GM18508 (cell line): ENCODE measurements at regions not wholly inside any gene's neighbourhood (a gene's known extent, or its start where the extent isn't known, plus 50 kb on each side); places are given as distances from the start of the nearest gene placed in this dataset.
A peak's percentile ranks its signal among the peaks of the same experiment; 100 is the strongest.
"Not testable (repeated sequence)": the region's sequence is repeated elsewhere in the genome, so short reads cannot be mapped to it uniquely, and the experiment has no call there.

Experiments
- ATAC-seq: cut with Tn5 transposase; IDR thresholded peaks from one replicate; pipeline ENCODE4 v1.9.1; 2021; ENCODE audit warnings: moderate number of reproducible peaks; ENCODE audit not compliant: insufficient read depth, unreplicated experiment

GRCh38 chr6:27599859-27600532 is 127.1 kb upstream of the ZNF184 start:
- no peak for ATAC-seq

DNA sequence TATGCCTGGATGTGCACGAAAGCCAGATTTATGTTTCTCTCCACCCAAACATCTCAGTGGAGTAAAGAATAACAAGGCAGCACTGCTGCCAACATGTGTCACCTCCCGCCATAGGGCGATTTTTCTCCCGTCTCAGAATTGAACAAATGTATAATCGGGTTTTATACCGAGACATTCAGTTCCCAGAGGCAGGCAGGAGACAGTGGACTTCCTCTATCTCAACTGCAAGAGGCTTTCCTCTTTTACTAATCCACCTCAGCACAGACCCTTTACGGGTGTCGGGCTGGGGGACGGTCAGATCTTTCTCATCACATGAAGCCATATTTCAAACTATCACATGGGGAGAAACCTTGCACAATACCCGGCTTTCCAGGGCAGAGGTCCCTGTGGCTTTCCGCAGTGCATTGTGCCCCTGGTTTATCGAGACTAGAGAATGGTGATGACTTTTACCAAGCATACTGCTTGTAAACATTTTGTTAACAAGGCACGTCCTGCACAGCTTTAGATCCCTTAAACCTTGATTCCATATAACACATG is 124.2 kb upstream of the ZNF184 start:
- ATAC-seq: not testable (repeated sequence)

DNA sequence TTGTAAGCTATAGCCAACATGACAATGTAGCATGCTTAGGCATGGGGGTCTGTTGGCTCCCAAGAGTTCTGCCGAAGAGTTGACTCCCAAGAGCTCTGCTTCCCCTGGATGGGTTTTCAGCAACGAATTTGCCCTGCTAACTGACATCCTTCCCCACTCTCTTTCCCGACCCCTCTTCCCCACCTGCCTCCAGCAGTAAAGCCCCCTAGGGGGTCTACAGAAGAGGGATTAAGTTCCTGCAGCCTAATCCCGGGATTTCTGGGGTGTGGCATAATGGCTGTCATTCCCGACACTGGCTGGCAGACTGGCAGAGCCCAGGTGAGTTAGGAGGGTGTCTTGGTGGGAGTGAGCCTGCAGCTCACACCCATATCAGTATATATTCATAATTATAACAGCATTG is 121.0 kb upstream of the ZNF184 start:
- no peak for ATAC-seq

DNA sequence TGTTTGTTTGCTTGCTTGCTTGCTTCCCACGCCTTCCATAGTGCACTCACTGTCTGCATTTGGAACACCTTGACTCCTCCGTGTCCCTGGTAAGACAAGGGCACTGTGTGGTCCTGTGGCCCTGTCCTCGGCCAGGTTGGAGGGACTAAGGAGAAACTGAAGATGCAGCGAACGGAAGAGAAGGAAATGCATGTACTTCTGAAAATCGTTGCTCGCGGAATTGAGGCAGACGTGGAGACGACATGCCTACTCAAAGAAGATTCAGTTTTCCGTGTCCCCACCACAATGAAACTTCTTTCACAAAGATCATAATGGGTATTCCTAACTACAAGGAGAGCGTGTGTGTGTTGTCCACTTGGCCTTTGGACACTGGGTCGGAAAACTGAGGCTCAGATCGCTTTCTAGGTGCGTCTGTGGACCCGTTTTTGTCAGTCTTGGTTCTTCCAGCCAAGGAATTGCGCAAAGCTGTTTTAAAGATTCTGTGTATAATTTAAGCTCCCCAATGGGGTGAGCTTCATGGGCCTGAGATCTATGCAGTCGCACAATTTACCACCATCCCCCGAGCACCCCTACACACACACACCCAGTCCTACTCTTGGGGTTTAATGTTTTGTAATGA is 120.4 kb upstream of the ZNF184 start:
- ATAC-seq: no peak

- peak; percentile 81 for ATAC-seq
Measured at GRCh38 chr6:27592481-27593199, 119.7 kb upstream of the ZNF184 start.

GRCh38 chr6:27591699-27592480 is 119.0 kb upstream of the ZNF184 start:
- ATAC-seq: no peak

GRCh38 chr6:27585316-27585715 is 112.4 kb upstream of the ZNF184 start:
- ATAC-seq: not testable (repeated sequence)

- no peak for ATAC-seq
Measured at GRCh38 chr6:27584326-27584725, 111.4 kb upstream of the ZNF184 start.

DNA sequence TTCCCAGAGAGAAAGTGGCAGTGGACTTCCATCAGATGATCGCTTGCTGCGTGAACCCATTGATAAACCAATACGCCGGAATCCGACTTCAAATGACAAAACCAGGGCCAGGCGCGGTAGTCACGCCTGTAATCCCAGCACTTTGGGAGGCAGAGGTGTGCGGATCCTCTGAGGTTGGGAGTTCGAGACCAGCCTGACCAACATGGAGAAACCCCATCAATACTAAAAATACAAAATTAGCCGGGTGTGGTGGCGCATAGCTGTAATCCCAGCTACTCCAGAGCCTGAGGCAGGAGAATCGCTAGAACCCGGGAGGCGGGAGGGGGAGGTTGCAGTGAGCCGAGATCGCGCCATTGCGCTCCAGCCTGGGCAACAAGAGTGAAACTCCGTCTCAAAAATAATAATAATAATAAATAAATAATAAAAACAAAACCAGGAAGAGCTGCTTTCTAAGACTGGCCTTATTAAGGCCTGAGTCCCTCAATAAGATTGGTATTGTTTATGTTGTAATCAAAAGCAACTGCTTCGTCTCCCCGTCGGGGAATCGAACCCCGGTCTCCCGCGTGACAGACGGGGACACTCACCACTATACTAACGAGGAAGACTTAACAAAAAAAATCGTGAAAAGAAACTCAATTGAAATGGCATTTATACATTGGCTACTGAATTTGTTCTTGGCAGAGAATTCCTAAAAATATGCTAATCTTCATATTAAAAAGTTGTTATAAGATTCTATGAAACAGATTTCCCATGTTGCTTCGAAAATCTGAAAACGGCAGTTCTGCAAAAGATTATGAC is 110.2 kb upstream of the ZNF184 start:
- no peak for ATAC-seq

- ATAC-seq: no peak
Measured at GRCh38 chr6:27579973-27580372, 107.1 kb upstream of the ZNF184 start.

DNA sequence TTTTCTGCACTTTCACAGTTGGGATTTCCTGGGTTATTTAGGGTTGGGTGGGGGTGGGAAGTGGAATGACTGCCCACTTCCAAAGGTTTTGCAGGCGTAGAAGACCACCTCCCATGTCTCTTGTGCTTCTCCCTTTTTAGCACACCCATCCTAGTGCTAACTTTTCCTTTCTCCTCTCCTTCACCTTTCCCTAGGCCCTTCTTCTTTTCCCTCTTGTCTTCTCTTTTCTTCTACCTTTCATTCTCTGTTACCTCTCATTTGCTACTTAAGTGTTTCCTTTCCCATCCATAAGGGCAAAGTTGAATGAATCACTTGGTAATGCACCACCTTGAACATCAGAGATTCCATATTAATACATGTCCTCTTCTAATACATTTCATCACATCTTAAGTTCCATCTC is 105.0 kb upstream of the ZNF184 start:
- no peak for ATAC-seq

DNA sequence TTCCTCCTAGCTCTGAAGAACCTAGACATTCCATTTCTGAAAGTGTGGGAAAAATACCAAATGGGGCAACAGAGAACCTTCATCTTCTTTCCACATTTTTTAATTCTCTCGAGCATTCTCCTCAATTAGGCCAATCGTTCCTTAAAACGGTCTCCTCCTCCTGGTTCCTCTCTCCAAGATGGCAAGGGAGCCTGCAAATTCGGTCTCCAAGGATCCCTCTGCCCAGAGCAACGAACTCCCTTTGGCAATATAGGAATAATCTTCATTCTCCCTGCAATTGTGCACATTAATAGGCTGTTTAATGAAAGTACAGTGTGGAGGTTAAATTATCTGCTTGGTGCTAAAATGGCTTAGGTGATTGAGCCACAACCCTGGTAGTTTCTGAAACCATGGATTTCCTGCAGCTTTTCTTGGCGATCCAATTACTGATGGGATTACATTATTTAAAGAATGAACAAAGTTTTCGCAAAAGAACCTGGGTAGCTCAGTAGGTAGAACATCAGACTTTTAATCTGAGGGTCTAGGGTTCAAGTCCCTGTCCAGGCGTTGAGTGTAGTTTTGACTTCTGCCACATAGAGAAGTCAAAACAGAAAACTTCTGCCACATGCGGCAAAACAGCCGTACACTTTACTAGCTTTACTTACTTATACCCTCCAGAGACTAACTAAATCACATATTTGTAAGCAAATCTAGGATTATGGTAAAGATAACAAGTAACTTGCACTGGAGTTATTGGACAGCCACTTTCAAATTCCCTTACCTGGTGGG is 102.9 kb upstream of the ZNF184 start:
- ATAC-seq: no peak

- no peak for ATAC-seq
Measured at GRCh38 chr6:27568226-27568897, 95.5 kb upstream of the ZNF184 start.

DNA sequence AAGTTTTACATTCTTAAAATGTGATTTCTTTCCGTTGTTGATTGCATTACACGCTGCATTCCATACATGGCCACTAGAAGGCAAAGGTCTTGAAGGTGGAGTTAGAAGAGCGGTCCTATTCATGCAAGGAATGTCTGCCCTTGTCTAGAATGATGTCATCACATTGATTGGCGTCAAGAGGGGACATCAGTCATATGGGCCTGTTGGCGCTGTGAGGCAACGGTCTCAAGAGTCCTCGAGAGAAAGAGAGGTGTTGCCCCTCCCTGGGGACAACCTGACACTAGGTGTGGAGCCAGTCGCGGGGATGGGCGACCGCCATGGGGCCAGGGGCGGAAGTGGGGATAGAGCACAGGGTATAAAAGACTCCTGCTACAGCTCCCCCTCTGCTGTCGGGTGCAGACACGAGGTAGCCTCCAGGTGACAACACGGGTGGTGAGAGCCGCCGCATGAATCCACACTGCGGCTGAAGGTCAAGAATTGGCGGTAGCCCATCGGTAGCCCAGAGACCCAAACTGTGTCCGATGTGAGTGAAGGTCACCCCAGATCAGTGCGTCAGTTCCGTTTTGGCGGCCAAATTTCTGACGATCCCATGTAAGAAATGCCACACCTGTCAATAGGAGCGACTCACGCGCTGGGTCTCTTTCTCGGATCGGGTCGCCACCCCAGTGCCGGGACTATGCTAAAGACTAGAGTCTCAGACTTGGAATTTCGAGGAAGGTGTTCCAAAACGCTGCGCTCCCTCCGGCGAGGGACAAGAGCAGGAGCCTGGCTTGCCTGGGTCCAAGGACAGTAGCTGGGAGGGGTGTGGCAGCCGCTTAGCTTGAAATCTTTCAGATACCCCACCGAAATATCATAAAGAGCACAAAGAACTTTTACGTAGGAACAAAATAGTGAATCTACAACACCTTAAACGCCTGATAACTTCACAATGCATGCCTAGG is 93.2 kb upstream of the ZNF184 start:
- ATAC-seq: no peak

- no peak for ATAC-seq
Measured at GRCh38 chr6:27562027-27562410, 89.1 kb upstream of the ZNF184 start.

DNA sequence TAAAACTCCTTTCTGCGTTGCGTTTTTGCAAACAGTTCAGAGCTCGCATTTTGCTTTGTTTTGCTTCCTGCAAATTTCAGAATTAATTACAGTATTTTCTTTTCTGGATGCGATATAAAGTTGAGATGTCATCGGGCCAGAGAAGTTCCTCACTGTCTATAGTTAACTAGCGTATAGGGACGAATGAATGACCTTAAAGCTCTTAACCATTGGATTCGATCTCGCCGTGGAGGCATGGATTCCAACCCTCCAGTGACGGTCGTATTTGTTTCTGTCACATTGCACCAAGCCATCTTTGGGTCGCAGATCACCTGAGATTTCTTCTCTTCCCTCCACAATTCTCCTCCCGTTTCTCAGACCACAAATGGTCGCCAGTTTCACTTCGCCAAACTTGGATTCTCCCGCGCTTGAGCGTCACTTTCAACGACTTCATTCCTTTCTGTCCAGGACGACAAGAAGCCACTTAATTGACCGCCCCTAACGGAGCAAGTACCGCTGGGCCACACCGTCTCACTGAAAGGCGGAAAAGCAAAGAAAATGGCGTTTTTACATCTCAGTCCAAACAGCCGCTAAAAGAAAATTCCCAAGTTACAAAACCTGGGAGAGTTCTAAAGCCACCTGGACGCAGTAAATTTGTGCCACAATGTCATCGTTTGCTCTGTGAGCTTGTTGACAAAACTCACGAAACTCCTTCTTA is 85.3 kb upstream of the ZNF184 start:
- ATAC-seq: no peak

- no peak for ATAC-seq
Measured at GRCh38 chr6:27556406-27556805, 83.5 kb upstream of the ZNF184 start.
